ENCODE measurements at regions not wholly inside any gene's neighbourhood (a gene's known extent, or its start where the extent isn't known, plus 50 kb on each side); places are given as distances from the start of the nearest gene placed in this dataset.
A peak's percentile ranks its signal among the peaks of the same experiment; 100 is the strongest.
"Not testable (repeated sequence)": the region's sequence is repeated elsewhere in the genome, so short reads cannot be mapped to it uniquely, and the experiment has no call there.

DNA sequence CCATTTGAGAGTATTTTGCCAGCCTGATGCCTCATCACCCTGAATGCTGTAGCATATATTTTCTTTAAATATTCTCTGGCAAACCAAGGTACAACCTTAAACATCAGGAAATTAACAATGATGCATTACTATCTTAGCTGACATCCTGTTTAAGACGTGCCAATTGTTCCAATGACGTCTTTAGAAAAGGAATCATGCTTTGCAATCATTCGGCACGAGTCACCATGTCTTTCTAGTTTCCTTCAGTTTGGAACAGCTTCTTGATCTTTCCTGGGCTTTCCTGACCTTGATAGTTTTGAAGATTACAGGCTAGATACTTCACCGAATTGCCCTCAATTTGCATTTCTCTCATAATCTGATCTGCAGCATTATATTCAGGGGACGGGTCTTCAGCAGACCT, 88.2 kb upstream of the GLI2 start:
- no peak for DNase-seq (ENCODE audit: low read depth in 2 of 2)

GRCh38 chr2:120649381-120649780, 86.3 kb upstream of the GLI2 start:
- DNase-seq (ENCODE audit: low read depth in 2 of 2) = not testable (repeated sequence)

GRCh38 chr2:120650022-120650644, 85.5 kb upstream of the GLI2 start:
- DNase-seq (ENCODE audit: low read depth in 2 of 2) = no peak

DNA sequence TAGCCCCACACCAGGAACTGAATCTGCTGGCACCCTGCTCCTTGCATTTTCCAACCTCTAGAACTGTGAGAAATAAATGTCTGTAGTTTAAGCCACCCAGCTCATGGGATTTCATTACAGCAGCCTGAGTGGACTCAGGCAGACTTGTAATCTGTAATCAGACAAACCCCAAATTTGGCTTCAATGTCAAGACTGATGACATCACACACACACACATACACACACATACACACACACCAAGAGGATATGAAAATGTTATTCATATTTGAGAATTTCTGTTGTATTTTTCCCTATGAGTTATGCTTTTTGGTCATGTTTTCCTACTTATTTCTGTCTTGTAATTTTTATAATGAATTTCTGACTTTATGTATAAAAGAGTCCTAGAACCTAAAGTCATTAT, 83.8 kb upstream of the GLI2 start:
- no peak for DNase-seq (ENCODE audit: low read depth in 2 of 2)

DNA sequence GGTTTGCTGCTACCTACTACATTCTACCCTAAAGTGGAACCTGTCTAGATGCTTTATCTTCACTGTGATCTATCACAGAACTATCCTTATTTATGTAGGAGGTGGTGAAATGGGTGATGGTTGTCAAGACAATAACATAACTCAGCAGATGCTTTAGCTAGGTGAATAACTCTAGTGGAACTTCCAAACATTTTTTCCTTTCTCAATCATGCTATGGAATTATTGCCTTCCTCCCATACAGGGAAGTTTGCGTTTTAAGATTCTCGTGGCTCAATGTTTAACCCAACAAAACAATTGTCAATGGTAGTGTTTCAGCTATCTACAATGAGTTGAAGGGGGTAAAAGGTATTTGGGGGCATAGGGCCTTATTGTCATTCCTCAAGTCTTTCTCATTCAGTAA, 82.6 kb upstream of the GLI2 start:
- no peak for DNase-seq (ENCODE audit: low read depth in 2 of 2)

DNA sequence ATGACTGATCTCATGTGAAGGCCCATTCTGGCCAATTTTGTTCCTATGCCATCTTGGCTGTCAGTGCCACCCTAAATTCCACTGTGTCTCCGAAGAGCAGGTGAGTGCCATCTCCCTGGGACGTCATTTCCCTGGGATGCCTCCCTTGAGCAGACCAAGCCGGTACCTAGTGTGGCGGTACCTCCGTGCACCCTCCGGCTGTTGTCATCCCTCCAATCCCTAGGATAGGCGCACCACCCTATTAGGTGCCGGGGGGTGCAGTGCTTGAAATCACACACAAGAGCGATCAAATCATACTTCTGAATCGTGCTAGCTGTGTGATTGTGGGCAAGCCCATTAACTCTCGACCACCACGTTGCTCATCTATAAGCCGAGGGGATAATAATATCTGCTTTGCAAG, 81.8 kb upstream of the GLI2 start:
- no peak for DNase-seq (ENCODE audit: low read depth in 2 of 2)

DNA sequence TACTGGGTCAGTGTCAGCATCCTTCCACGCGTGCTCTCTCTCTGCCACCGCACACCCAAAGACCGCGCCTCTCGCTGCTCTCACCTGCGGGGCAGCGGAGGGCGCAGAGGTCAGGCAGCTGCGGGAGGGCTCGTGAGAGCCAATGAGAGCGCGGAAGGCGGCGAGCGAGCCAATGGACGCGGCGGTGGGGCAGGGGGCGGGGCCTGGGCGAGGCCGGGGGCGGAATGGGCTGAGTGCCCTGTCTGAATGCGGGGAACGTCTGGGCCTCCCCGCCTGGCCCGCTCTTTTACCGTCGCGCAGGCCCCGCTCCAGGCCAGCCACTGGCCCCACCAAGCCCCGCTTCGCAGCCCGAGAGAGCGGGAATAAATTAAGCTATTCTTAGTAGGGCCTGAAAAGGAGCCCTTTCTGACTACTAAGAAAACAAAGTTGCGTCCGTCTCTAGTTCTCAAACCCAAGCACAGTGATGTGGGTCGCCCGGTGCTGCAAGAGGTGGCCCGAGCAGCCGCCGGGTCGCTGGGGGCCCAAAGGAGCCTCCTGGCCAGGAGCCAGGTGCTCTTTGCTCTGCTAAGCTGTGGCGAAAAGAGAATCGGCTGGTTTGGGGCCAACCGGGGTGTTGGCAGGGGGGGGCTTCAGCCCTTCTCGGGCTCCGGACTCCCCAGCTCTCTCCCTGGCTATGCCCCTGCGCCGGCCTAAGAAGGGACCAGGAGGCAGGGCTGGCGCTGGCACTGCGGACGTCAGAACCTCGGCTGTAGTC, 81.1 kb upstream of the GLI2 start:
- no peak for DNase-seq (ENCODE audit: low read depth in 2 of 2)

GRCh38 chr2:120656273-120656950, 79.3 kb upstream of the GLI2 start:
- DNase-seq (ENCODE audit: low read depth in 2 of 2) = no peak

GRCh38 chr2:120658042-120658769, 77.5 kb upstream of the GLI2 start:
- DNase-seq (ENCODE audit: low read depth in 2 of 2) = no peak

- no peak for DNase-seq (ENCODE audit: low read depth in 2 of 2)
These were observed 76.9 kb upstream of the GLI2 start for GRCh38 chr2:120658770-120659158.

GRCh38 chr2:120659275-120659977, 76.2 kb upstream of the GLI2 start:
- DNase-seq (ENCODE audit: low read depth in 2 of 2) = no peak

DNA sequence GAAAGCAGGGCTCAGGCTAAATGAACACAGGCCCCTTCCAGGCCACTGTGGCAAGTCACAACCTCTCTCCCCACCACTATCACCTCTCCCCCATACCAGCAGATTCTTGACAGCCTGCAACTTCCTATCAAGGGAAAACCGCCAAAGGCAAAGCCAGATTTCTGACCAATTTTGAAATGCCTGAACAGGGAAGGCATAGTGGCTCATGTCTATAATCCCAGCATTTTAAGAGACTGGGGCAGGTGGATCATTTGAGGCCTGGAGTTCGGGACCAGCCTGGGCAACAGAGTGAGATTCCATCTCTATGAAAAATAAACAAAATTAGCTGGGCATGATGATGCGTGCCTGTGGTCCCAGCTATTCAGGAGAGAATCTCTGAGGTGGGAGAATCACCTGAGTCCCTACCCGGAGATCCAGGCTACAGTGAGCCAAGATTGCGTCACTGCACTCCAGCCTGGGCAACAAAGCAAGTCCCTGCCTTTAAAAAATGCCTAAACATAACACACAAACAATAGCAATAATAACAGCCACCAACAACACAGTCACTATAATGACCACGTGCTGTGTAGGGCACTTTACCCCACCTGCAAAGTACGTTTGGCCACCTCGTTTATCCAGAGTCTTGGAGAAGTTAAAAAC, 75.5 kb upstream of the GLI2 start:
- DNase-seq (ENCODE audit: low read depth in 2 of 2) = no peak

- peak in 1 of 2 donors; percentile 50 for DNase-seq (ENCODE audit: low read depth in 2 of 2)
These were observed 74.8 kb upstream of the GLI2 start for GRCh38 chr2:120660771-120661459.

GRCh38 chr2:120661551-120661950, 74.1 kb upstream of the GLI2 start:
- DNase-seq (ENCODE audit: low read depth in 2 of 2) = no peak

DNA sequence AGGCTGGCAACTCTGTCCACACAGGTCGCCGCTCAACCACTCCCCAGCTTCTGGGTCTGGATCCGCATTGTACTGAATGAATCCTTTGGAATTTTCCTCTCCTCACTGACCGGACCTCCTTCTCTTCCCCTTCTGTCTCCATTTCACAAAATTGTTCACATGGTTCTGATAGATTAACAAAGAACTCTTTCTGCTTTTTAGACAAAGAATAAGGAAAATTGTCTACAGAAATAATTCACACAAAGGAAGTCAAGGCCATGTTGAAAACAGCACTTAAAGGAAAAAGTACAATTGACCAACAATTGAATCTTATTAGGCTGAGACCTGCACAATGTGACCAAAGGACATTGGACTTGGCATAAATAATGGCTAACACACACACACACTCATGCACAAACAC, 73.6 kb upstream of the GLI2 start:
- no peak for DNase-seq (ENCODE audit: low read depth in 2 of 2)

DNA sequence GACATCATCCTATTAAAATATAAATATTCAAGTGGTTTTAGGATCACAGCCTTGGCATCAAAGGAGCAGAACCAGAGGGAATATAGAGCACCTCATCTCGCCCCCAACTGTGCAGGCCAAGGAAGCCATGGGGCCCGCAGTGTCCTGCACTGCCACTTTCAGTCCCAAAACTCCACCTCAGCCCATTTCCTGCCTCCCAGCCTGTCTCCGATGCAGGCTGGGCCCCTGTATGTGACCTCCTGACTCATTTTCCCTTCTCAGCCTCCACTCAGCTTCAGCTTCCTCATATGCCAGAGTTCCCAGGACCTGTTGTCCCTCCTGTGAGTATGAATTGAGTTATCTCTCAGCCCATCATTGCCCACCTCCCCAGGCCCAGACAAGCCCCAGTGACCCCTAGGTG, 72.9 kb upstream of the GLI2 start:
- DNase-seq (ENCODE audit: low read depth in 2 of 2) = no peak

- DNase-seq (ENCODE audit: low read depth in 2 of 2) = no peak
These were observed 69.2 kb upstream of the GLI2 start for GRCh38 chr2:120666433-120666832.

DNA sequence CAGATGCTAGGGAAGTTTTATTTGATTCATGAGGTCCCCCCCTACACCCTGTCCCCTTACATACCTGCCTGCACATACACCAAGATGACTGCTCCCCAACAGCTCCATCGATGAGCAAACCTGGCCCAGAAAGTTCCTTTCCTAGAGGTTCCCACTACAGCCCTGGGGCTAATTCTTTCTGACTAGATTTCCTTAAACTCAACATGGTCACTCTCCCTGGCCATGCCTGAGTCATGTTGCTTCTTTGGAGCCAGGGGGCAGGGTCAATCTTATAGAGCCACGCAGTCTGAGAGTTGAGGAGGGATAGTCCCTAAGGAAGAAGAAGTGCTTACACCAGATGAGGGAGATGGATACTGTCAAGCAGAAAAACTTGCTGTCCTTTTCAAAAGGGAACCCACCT, 67.7 kb upstream of the GLI2 start:
- DNase-seq (ENCODE audit: low read depth in 2 of 2) = no peak

DNA sequence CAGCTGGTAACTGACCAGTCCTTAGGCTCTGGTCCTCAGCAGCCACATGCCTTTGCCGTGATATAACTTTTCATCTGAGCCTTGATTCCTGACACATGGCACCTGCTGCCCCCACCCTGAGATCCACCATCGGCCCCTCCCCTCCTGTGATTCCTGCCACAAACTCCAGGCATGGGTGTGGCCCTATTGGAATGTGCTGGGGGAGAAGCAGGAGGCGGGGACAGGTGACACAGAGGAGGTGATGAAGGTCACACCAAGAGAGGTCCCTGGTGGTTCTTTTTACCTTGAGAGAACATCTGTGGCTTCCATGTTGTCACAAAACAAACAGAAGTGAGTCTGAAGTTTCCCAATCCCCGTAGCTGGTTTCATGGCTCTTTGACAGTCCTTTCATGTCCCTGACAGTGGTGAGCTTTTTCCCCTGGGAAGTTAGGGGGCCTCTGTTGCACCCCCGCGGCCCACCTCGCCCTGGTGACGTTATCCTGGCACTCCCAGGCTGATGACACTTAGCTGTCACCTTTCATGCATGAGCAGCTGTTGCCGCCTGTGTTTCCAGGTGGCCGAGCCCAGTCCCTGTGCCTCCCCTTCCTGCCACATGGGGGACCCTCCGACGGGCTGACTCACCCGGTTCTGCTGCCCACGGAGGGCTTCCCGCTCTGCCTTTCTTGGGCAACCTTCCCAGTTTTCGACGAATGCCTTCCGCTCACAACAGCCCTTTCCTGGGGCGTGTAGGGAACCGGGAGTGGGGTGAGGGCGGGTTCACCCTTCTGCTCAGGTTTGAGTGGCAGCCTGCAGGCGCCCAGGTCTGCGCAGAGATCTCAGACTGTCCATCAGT, 66.3 kb upstream of the GLI2 start:
- DNase-seq (ENCODE audit: low read depth in 2 of 2) = peak; percentile 56 to 65

DNA sequence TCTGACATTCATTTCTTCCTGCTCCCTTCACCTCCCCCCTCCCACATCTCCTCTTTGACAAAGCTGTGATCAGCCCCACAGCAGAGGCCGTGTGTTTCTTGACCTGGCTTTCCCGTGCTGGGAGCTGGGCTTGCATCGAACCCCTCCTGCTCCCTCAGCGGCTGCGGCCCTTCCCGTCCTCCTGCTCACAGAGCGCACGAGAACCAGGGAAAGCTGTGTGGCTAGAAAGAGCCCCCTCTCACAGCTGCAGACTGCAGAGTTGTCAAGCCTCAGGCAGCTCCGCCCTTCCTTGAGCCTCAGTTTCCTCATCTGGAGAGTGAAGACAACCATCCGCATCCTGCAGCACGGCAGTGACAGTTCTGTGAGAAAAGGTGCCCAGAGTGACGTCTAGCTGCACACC, 65.7 kb upstream of the GLI2 start:
- no peak for DNase-seq (ENCODE audit: low read depth in 2 of 2)
